H1 (cell line): ENCODE measurements at regions not wholly inside any gene's neighbourhood (a gene's known extent, or its start where the extent isn't known, plus 50 kb on each side); places are given as distances from the start of the nearest gene placed in this dataset.

ENCODE experiments used
- CTCF ChIA-PET: fragments of 300-600 bp; sonication (Branson Sonifier 250); formaldehyde crosslinking; loops from one replicate; lab custom pipeline; 2021; ENCODE audit not compliant: partially characterized antibody; lab: Charles Lee
- POLR2A ChIA-PET: fragments of 300-600 bp; sonication (Branson Sonifier 250); formaldehyde crosslinking; loops from one replicate; lab custom pipeline; 2021; ENCODE audit warnings: inconsistent platforms; ENCODE audit not compliant: partially characterized antibody; lab: Charles Lee
- DNase-seq, 2 experiments: peaks; one replicate each; pipeline versions ENCODE4 v3.0.0 to v3.0.0-alpha.2; 2010 to 2022; ENCODE audit warnings: low spot score in 2 of 2, low read depth in 1 of 2, mixed read lengths in 1 of 2
- FAIRE-seq: peaks from 2 replicates; lab custom pipeline; 2011; peaks lifted over from hg19 to GRCh38; lab: Jason Lieb, UNC
- H2AFZ ChIP-seq: 2 replicates; pipeline ENCODE4 v1.8.1; 2012; ENCODE audit warnings: low read length, inconsistent platforms
- H2AK5ac ChIP-seq: 2 replicates; pipeline ENCODE4 v1.6.1; 2013; ENCODE audit warnings: low read depth, low read length
- H2BK120ac ChIP-seq: replicated peaks from 2 replicates; pipeline ENCODE3; 2013; ENCODE audit warnings: low read depth, low read length, inconsistent platforms
- H2BK12ac ChIP-seq: 2 replicates; pipeline ENCODE4 v1.6.1; 2013; ENCODE audit warnings: low read depth, low read length
- H2BK15ac ChIP-seq: 2 replicates; pipeline ENCODE4 v1.6.1; 2013; ENCODE audit warnings: low read length
- H2BK20ac ChIP-seq: 2 replicates; pipeline ENCODE4 v1.6.1; 2013; ENCODE audit warnings: low read length
- H2BK5ac ChIP-seq: 2 replicates; pipeline ENCODE4 v1.6.1; 2013; ENCODE audit warnings: low read depth, low read length
- H3K14ac ChIP-seq: 2 replicates; pipeline ENCODE4 v1.6.1; 2013; ENCODE audit warnings: inconsistent platforms; ENCODE audit not compliant: insufficient read length
- H3K18ac ChIP-seq: 2 replicates; pipeline ENCODE4 v1.6.1; 2013; ENCODE audit warnings: low read length; ENCODE audit errors: extremely low read depth
- H3K23ac ChIP-seq: 2 replicates; pipeline ENCODE4 v1.6.1; 2013; ENCODE audit warnings: inconsistent platforms; ENCODE audit not compliant: insufficient read length
- H3K23me2 ChIP-seq: 2 replicates; pipeline ENCODE4 v1.6.1; 2013; ENCODE audit warnings: low read depth, low read length
- H3K27ac ChIP-seq: 2 replicates; pipeline ENCODE4 v1.6.1; 2011; ENCODE audit warnings: low read depth, low read length, inconsistent platforms
- H3K27me3 ChIP-seq, 4 experiments: replicated peaks in 1 of 4; 1 replicate in 1 of 4; 2 replicates in 3 of 4; pipeline versions ENCODE4 v1.6.1 to v1.8.1; 2011 to 2013; ENCODE audit warnings: low read length in 3 of 4, mild to moderate bottlenecking in 3 of 4, inconsistent platforms in 2 of 4, mixed read lengths in 2 of 4, moderate library complexity in 1 of 4; ENCODE audit not compliant: control insufficient read depth in 3 of 4, insufficient read depth in 3 of 4; ENCODE audit errors: extremely low read depth in 1 of 4
- H3K36me3 ChIP-seq, 4 experiments: 2 replicates each; pipeline versions ENCODE4 v1.6.1 to v1.8.1; 2011 to 2013; ENCODE audit warnings: mild to moderate bottlenecking in 4 of 4, low read length in 3 of 4, moderate library complexity in 2 of 4, control low read depth in 1 of 4, inconsistent platforms in 1 of 4; ENCODE audit not compliant: insufficient read depth in 4 of 4, control insufficient read depth in 2 of 4
- H3K4ac ChIP-seq: replicated peaks from 2 replicates; pipeline ENCODE3; 2013; ENCODE audit warnings: low read length, low read depth, mixed read lengths, inconsistent platforms; ENCODE audit not compliant: insufficient read length
- H3K4me1 ChIP-seq, 4 experiments: replicated peaks in 1 of 4; 1 replicate in 1 of 4; 2 replicates in 3 of 4; pipeline versions ENCODE4 v1.6.1 to v1.8.1; 2011 to 2013; ENCODE audit warnings: low read length in 3 of 4, inconsistent platforms in 2 of 4, mixed read lengths in 1 of 4; ENCODE audit not compliant: insufficient read depth in 4 of 4, control insufficient read depth in 3 of 4
- H3K4me2 ChIP-seq, 2 experiments: 2 replicates each; pipeline versions ENCODE4 v1.6.1 to v1.8.1; 2011 to 2013; ENCODE audit warnings: low read depth in 2 of 2, low read length in 2 of 2, control low read depth in 1 of 2, inconsistent platforms in 1 of 2, mild to moderate bottlenecking in 1 of 2; ENCODE audit not compliant: insufficient read depth in 1 of 2
- H3K4me3 ChIP-seq, 4 experiments: fragments of 200-600, 300-600 bp in 1 of 4; sonication (generic), shearing (Covaris generic), sonication (Bioruptor Twin) in 1 of 4; 2 replicates each; pipeline versions ENCODE4 v1.5.1 to v1.8.1; 2011 to 2016; ENCODE audit warnings: low read length in 4 of 4, low read depth in 3 of 4, control low read depth in 2 of 4, inconsistent platforms in 2 of 4, mild to moderate bottlenecking in 2 of 4, mixed read lengths in 1 of 4, moderate library complexity in 1 of 4; ENCODE audit not compliant: insufficient read depth in 2 of 4; ENCODE audit errors: extremely low read depth in 1 of 4
- H3K56ac ChIP-seq: replicated peaks from 2 replicates; pipeline ENCODE3; 2013; ENCODE audit warnings: low read depth, mild to moderate bottlenecking, mixed read lengths, low read length, inconsistent platforms; ENCODE audit not compliant: insufficient read length
- H3K79me1 ChIP-seq: 2 replicates; pipeline ENCODE4 v1.6.1; 2013; ENCODE audit warnings: low read depth, low read length, control low read depth
- H3K79me2 ChIP-seq, 2 experiments: 2 replicates each; pipeline versions ENCODE4 v1.6.1 to v1.8.1; 2012 to 2013; ENCODE audit warnings: low read length in 2 of 2, mild to moderate bottlenecking in 2 of 2, inconsistent platforms in 1 of 2; ENCODE audit not compliant: insufficient read depth in 2 of 2, control insufficient read depth in 1 of 2
- H3K9ac ChIP-seq, 4 experiments: replicated peaks in 1 of 4; 1 replicate in 1 of 4; 2 replicates in 3 of 4; pipeline versions ENCODE4 v1.6.1 to v1.8.1; 2011 to 2013; ENCODE audit warnings: low read depth in 3 of 4, low read length in 3 of 4, control low read depth in 2 of 4, mild to moderate bottlenecking in 2 of 4, moderate library complexity in 2 of 4, inconsistent platforms in 1 of 4; ENCODE audit errors: extremely low read depth in 1 of 4
- H3K9me3 ChIP-seq, 2 experiments: 2 replicates each; pipeline versions ENCODE4 v1.6.1 to v1.8.1; 2012 to 2013; ENCODE audit warnings: mild to moderate bottlenecking in 2 of 2, moderate library complexity in 2 of 2, control low read depth in 1 of 2, inconsistent platforms in 1 of 2, low read depth in 1 of 2, low read length in 1 of 2, mixed read lengths in 1 of 2; ENCODE audit not compliant: insufficient read depth in 2 of 2
- H4K20me1 ChIP-seq, 2 experiments: replicated peaks in 1 of 2; 2 replicates each; pipeline versions ENCODE3 to v1.8.1; 2011 to 2013; ENCODE audit warnings: inconsistent platforms in 2 of 2, low read length in 2 of 2, mild to moderate bottlenecking in 1 of 2; ENCODE audit not compliant: insufficient read depth in 2 of 2, control insufficient read depth in 1 of 2
- H4K5ac ChIP-seq: 2 replicates; pipeline ENCODE4 v1.6.1; 2013; ENCODE audit warnings: low read length, low read depth, mixed read lengths, inconsistent platforms; ENCODE audit not compliant: insufficient read length
- H4K8ac ChIP-seq: 2 replicates; pipeline ENCODE4 v1.8.0; 2013; ENCODE audit warnings: mild to moderate bottlenecking, moderate library complexity, low read length, inconsistent platforms; ENCODE audit not compliant: insufficient read depth; ENCODE audit errors: extremely low read depth
- H4K91ac ChIP-seq: replicated peaks from 2 replicates; pipeline ENCODE3; 2013; ENCODE audit warnings: low read length, mixed read lengths, inconsistent platforms; ENCODE audit not compliant: insufficient read length
- ASH2L ChIP-seq: fragments of 200-600, 300-600 bp; sonication (generic); IDR thresholded peaks from one replicate; pipeline ENCODE4 v1.7.1; 2017; ENCODE audit warnings: low read length
- CHD1 ChIP-seq: IDR thresholded peaks from 2 replicates; pipeline ENCODE4 v1.6.1; 2012; ENCODE audit warnings: low read depth, low read length, improper control_type of control experiment
- GTF2F1 ChIP-seq: IDR thresholded peaks from 2 replicates; pipeline ENCODE4 v1.6.1; 2012; ENCODE audit warnings: low read depth, low read length, improper control_type of control experiment, borderline replicate concordance
- HDAC6 ChIP-seq: IDR thresholded peaks from one replicate; pipeline ENCODE4 v1.7.1; 2012; ENCODE audit warnings: low read depth, mild to moderate bottlenecking, inconsistent platforms, low read length, moderate library complexity
- MAFK ChIP-seq: IDR thresholded peaks from 2 replicates; pipeline ENCODE4 v1.6.1; 2012; ENCODE audit warnings: low read depth, mild to moderate bottlenecking, improper control_type of control experiment, low read length
- POLR2AphosphoS5 ChIP-seq: IDR thresholded peaks from 2 replicates; pipeline ENCODE4 v1.6.1; 2011; ENCODE audit warnings: low read depth, low read length
- POU5F1 ChIP-seq: IDR thresholded peaks from 2 replicates; pipeline ENCODE4 v1.6.1; 2011; ENCODE audit warnings: low read depth, mild to moderate bottlenecking, low read length, moderate library complexity
- RFX5 ChIP-seq: IDR thresholded peaks from 2 replicates; pipeline ENCODE4 v1.6.1; 2011; ENCODE audit warnings: low read depth, low read length, improper control_type of control experiment, borderline replicate concordance
- TBP ChIP-seq: IDR thresholded peaks from 2 replicates; pipeline ENCODE4 v1.6.1; 2011; ENCODE audit warnings: low read depth, low read length, improper control_type of control experiment
- YY1 ChIP-seq: IDR thresholded peaks from 2 replicates; pipeline ENCODE4 v1.6.1; 2011; ENCODE audit warnings: low read depth, mild to moderate bottlenecking, low read length
- WGBS, 2 experiments: shearing (Covaris generic) in 1 of 2; methylation state at CpG; one replicate each; pipeline versions ENCODE4 v1.1.6 to v1.1.7; 2013 to 2015; ENCODE audit warnings: low lambda C conversion rate in 2 of 2, mixed read lengths in 2 of 2, inconsistent platforms in 1 of 2, low coverage in 1 of 2, missing lambda C conversion rate in 1 of 2; ENCODE audit not compliant: insufficient replicate concordance in 2 of 2, insufficient coverage in 1 of 2, insufficient read length in 1 of 2; ENCODE audit errors: extremely low coverage in 1 of 2, missing lambda C conversion rate in 1 of 2; 5-methylcytosine and 5-hydroxymethylcytosine counted together
- TF ChIP-seq, protein P1 (sequence below): IDR thresholded peaks from 2 replicates; pipeline ENCODE4 v1.6.1; 2011; ENCODE audit warnings: low read depth, mild to moderate bottlenecking, low read length; ENCODE audit not compliant: insufficient read depth
- TF ChIP-seq, protein P2 (sequence below): IDR thresholded peaks from 2 replicates; pipeline ENCODE4 v1.6.1; 2011; ENCODE audit warnings: low read length, improper control_type of control experiment

DNA sequence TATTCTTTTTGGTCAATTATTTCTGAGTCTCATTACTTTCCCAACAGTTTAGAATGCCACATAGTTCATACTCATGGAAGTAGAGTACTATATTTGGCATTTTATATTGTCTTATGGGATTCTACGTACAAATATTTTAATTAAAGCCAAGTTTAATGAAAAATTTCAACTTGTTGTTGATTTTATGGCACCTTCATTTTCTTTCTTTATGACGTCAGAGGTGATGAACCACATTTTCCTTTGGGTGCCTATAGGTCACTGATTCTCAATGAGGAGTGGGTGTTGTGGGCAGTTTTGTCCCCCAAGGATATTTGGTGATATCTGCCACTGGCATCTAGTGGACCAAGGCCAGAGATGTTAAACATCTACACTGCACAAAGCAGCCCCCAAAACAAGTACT lies 1071.3 kb downstream of the NXPH1 start:
- WGBS, 2 experiments: 95% methylated on average over 2 of the region's 2 CpGs; no CpG with 5 or more reads in 1 of the 2 experiments
- H3K4ac ChIP-seq: no peak overlapping the region
- H2BK120ac ChIP-seq: no peak overlapping the region
- no peaks in the 10 kb centered on the region for H3K79me1 ChIP-seq
- H3K79me2 ChIP-seq: no peaks in the 10 kb centered on the region
- H4K20me1 ChIP-seq: no peaks in the 10 kb centered on the region
- no peaks in the 10 kb centered on the region for H3K36me3 ChIP-seq
- H3K14ac ChIP-seq: no peak overlapping the region
- H2BK12ac ChIP-seq: no peak overlapping the region
- no peak overlapping the region for H3K9ac ChIP-seq
- no peaks in the 10 kb centered on the region for H3K4me1 ChIP-seq
- H3K23me2 ChIP-seq: no peaks in the 10 kb centered on the region
- no peak overlapping the region for H2BK5ac ChIP-seq
- DNase-seq: no peak
- no peak overlapping the region for H3K56ac ChIP-seq
- no peaks in the 10 kb centered on the region for H3K27me3 ChIP-seq
- H2AK5ac ChIP-seq: no peak overlapping the region
- no peak overlapping the region for H4K91ac ChIP-seq
- no peak overlapping the region for H3K4me2 ChIP-seq
- no peak overlapping the region for H3K23ac ChIP-seq
- FAIRE-seq: no peak
- no peak overlapping the region for H4K5ac ChIP-seq
- no peak overlapping the region for H3K4me3 ChIP-seq
- H3K18ac ChIP-seq: no peak overlapping the region
- CTCF ChIA-PET: interaction anchor here (1.8 kb wide), 1 partner anchor 14 kb away, joined by 4 read pairs; no protein-coding TSS in a partner anchor
- H2BK15ac ChIP-seq: no peak overlapping the region
- H2BK20ac ChIP-seq: no peak overlapping the region
- no peak overlapping the region for H2AFZ ChIP-seq
- POLR2A ChIA-PET: no interaction called here
- no peak overlapping the region for H4K8ac ChIP-seq
- no peak overlapping the region for H3K27ac ChIP-seq
- no peaks in the 10 kb centered on the region for H3K9me3 ChIP-seq
- TF ChIP-seq POLR2AphosphoS5: no peak
- no peak for TF ChIP-seq TBP
- TF ChIP-seq ASH2L: no peak
- no peak for TF ChIP-seq RFX5
- TF ChIP-seq YY1: no peak
- TF ChIP-seq POU5F1: no peak
- TF ChIP-seq, protein P1, sequence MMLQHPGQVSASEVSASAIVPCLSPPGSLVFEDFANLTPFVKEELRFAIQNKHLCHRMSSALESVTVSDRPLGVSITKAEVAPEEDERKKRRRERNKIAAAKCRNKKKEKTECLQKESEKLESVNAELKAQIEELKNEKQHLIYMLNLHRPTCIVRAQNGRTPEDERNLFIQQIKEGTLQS: no peak
- TF ChIP-seq MAFK: no peak
- TF ChIP-seq, protein P2, sequence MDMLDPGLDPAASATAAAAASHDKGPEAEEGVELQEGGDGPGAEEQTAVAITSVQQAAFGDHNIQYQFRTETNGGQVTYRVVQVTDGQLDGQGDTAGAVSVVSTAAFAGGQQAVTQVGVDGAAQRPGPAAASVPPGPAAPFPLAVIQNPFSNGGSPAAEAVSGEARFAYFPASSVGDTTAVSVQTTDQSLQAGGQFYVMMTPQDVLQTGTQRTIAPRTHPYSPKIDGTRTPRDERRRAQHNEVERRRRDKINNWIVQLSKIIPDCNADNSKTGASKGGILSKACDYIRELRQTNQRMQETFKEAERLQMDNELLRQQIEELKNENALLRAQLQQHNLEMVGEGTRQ: no peak
- no peak for TF ChIP-seq HDAC6
- no peak for TF ChIP-seq GTF2F1
- no peak for TF ChIP-seq CHD1
